ENCODE measurements at regions not wholly inside any gene's neighbourhood (a gene's known extent, or its start where the extent isn't known, plus 50 kb on each side); places are given as distances from the start of the nearest gene placed in this dataset.

- TF ChIP-seq CTCF (IDR thresholded peaks at IDR 0.05; ENCODE audit: poor library complexity) (no peak), EZH2 (IDR thresholded peaks at IDR 0.05; ENCODE audit: borderline replicate concordance) (no peak)
These were observed 649.2 kb downstream of the DACH1 start for GRCh38 chr13:71217827-71218226.

All from hepatocyte (in vitro differentiated cells).